GOT3 (cell line): ENCODE measurements at regions not wholly inside any gene's neighbourhood (a gene's known extent, or its start where the extent isn't known, plus 50 kb on each side); places are given as distances from the start of the nearest gene placed in this dataset.
"Not testable (repeated sequence)": the region's sequence is repeated elsewhere in the genome, so short reads cannot be mapped to it uniquely, and the experiment has no call there.

ENCODE experiments used
- DNase-seq: peaks from one replicate; lab custom pipeline; 2025; ENCODE audit warnings: mixed read lengths; lab: John Stamatoyannopoulos, UW

DNA sequence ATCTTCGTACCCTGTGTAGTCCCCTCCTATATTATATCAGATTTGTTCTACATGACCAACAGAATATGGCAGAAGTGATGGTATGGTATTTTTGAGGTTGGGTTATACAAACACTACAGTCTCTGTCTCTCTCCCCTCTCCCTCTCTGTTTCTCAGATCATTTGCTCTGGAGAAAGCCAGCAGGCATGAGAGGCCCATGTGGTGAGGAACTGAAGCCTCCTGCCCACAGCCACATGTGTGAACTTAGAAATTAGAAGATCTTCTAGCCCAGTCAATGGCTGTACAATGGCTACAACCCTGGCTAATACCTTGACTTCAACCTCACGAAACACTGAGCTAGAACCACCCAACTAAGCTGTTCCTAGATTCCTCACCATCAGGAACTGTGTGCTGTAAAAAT is 250.6 kb downstream of the SMAD2 start:
- DNase-seq = no peak

- DNase-seq = no peak
Observed at GRCh38 chr18:47677952-47678351, 252.5 kb downstream of the SMAD2 start.

- DNase-seq = no peak
Observed at GRCh38 chr18:47669815-47670214, 260.6 kb downstream of the SMAD2 start.

DNA sequence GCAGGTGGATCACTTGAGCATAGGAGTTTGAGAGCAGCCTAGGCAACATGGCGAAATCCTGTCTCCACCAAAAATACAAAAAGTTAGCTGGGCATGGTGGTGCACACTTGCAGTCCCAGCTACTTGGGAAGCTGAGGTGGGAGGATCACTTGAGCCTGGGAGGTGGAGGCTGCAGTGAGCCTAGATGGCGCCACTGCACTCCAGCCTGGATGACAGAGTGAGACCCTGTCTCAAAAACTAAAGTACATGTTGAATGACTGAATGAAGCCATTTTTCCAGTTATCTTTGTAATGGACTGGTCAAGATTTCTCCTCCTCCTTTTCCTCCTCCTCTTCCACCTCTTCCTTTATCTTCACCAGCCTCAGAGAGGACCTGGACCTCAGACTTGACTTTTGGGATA is 272.0 kb downstream of the SMAD2 start:
- DNase-seq = no peak

- no peak for DNase-seq
Observed at GRCh38 chr18:47654988-47655387, 275.5 kb downstream of the SMAD2 start.

DNA sequence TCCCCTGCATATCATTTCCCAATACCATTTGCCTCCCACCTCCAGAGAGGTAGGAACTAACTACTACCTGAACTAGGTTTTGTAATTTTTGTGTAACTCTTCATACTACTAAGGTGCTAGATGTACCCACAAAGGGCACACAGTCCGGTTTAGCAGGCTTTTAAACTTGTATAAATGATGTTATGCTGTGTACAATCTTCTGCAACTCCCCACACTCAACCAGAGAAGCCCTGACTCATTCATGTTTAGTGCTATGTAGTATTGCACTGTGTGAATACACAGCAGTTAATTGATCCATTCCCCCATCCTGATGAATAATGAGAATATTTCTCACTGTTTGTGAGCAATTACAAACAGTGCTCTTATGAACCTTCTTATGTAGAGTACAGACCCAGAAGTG is 285.6 kb downstream of the SMAD2 start:
- DNase-seq = no peak

GRCh38 chr18:47637551-47637950 is 292.9 kb downstream of the SMAD2 start:
- not testable (repeated sequence) for DNase-seq

- DNase-seq = no peak
Observed at GRCh38 chr18:47635416-47635815, 295.0 kb downstream of the SMAD2 start.

GRCh38 chr18:47632970-47633635 is 297.4 kb downstream of the SMAD2 start:
- no peak for DNase-seq

GRCh38 chr18:47628893-47629292 is 301.6 kb downstream of the SMAD2 start:
- no peak for DNase-seq

DNA sequence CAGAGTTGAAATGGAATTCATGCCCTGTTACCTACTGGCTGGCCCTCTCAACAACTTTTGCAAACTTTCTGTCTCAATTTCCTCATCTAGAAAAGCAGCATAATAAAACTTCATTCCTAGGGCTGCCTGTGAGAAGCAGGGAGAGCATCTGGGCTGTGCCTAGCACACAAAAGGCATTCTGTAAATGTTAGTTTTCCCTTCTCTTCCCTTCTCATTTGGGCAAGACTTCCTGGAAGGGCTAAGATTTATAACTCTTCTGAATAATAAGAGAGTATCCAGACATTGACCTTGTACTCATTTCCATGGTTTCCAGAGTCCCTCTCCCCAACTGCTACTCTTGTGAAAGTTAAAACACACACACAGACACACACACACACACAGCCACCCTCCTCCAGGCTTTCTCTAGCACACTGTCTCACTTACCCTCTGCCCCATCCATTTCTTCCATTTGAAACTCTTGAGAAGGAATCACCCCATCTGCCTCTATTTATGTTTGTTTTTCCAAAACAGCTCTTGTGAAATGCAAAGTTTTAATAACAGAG is 302.1 kb downstream of the SMAD2 start:
- DNase-seq = no peak

- DNase-seq = no peak
Observed at GRCh38 chr18:47627030-47627429, 303.4 kb downstream of the SMAD2 start.

DNA sequence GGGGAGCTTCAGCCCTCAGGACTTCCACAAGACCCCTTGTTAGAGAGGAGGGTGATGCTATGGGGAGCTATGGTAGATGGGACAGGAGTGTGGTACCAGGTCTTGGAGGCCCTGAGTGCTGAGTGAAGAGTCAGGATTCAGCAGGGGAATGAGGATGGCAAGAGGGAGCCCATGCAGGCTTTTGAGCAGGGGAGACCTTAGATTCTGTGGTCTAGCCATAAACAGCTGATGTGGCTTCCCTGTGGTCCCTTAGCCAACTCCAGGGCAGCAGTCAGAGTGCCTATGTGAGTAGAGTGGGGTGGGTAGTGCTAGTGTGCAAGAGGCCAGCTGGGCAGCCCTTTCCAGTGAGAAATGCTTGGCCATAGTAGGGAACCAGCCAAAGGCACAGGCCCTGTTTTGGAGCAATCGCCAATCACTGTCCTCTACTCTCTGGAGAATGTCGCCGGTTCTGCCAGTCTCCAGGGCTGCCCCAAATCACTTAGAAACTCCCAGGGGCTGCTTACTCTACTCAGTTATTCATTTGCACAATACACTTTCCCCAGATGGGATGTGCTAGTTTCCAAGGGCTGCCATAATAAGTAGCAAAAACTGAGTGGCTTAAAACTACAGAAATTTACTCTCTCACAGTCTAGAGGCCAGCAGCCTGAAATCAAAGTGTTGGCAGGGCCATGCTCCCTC is 310.5 kb downstream of the SMAD2 start:
- DNase-seq = no peak

DNA sequence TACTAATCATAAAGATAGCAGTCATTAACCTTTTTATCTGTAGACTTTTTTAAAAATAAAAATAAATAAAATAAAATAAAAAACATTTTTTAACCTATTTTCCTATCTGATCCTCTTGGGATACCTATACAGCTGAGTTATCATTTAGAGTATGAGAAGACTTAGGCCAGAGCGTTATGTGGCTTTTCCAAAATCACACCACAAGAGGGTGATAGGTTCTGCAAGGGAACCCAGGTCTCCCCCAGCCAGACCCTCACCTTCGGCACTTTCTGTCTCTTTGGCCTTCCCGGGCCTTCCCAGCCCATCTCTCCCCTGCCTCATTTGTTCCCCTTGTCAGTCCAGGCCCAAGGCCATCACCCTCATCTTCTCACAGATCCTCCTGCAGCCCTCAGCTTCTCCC is 311.7 kb downstream of the SMAD2 start:
- DNase-seq = no peak

DNA sequence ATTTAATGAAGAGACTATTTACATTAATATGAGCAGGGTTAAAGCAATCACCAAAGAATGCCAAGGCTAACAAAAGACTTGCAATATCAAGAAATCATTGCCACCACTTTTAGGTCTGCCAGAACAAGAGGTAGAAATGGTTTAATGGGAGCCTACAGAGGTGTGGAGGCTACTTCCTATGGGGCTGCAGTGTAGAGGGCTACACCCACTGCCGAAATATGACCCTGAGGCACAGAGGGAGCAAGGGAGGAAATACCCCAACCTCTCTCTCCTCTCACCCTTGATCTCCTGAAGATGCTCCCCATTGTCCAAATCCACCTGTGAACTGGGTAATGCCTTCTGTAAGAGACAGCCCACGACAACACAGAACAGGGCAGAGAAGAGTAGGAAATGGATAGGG is 315.4 kb downstream of the SMAD2 start:
- DNase-seq = no peak

DNA sequence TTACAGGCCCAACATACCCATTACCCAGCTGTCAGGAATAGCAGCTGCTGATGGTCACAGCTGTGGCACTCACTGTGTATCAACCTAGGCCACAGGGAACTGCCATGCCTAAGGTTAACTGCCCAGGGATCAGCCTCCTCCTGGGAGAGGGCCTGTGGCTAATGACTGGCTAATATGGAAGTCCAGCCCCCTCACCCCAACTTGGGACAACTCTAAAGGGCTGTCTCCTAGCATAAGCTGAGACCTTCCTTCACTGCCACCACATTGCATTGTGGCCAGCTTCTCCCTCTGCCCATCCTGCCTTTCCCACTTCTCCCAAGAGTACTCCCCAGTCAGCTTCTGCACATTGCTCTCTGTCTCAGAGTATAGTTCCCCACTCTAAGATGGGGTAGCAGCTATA is 316.5 kb downstream of the SMAD2 start:
- no peak for DNase-seq

DNA sequence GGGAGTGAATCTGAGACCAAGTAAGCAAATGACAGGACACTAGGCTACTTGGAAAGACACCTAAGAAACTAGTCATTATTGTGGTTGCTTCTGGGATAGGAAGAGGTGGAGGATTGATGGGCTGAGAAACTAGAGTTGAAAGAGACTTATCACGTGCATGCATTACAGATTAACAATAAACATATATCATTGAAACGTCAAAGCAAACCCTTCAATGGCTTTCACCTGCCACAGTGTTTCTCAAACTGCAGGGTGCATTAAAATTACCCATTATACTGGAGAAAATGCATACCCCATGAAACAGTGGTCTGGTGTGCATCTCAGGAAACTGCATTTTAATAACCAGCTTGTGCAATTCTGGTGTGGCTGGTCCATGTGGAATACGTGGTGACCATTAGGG is 318.8 kb downstream of the SMAD2 start:
- DNase-seq = no peak

DNA sequence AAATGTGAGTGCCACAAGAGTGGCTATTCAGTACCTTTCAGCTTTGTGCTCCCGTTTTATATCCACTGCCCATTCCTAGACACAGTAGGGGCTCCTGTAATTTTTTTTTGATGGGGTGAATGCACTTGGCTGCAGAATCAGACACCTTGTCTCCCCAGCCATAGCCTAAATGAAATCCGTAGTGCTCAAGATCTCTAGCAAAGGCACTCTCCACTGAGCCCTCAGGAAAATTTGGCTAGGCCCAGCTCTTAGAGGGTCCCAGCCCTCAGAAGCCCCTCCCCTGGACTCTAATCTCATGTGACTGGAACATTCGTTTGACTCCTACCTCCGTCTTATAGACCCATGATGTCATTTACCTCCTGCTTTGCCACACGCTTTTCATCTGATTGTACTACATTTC is 323.9 kb downstream of the SMAD2 start:
- DNase-seq = no peak

- no peak for DNase-seq
Observed at GRCh38 chr18:47605093-47605492, 325.4 kb downstream of the SMAD2 start.

DNA sequence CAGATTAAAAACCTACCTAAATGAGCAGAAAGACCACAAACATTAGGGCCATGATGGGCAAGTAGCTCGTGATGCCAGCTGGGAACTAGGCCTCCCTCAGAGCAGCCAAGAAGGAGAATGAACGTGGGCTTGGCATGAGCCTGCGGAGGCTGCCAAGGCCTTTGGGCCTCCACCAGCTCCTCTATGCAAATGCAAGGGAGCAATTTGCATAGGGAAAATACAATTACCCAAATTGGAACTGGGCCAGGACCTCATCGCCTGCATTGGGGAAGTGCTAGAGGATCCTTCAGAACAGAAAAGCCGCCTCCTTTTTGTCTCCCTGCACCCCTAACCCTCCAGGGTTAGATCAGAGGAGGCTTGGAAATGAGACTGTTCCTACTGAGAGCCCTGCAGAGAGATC is 326.4 kb downstream of the SMAD2 start:
- DNase-seq = no peak

- DNase-seq = no peak
Observed at GRCh38 chr18:47603158-47603557, 327.3 kb downstream of the SMAD2 start.

- no peak for DNase-seq
Observed at GRCh38 chr18:47602273-47602897, 328.1 kb downstream of the SMAD2 start.

DNA sequence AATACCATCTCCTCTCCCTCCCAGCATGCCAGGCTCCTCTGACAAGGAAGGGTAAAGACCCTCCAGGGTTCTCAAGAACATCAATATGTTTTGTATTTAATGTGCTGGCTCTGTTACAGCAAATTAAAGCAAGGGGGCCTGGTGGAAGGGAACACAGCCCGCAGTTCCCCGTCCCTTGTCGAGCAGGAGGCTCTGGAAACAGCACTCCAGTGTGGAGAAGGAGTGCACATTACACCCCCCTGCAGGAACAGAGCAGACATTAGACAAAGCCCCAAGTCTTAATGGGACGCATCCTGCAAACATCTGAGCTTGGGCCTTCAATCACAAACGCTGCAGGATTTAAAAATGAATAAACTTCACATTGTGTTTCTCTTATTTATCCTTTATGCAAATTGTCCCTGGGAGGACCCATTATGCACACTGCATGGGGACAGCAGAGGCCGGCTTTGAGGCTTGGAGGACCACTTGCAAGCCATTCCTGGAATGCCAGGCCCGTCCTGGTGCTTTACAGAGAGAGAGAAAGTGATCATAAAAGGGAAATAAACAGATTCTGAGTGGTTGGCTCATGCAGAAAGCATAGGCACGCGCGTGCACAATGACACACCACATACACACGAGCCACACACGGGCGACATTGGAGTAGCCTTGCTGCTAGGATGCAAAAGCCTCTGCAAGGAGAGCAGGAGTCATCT is 328.7 kb downstream of the SMAD2 start:
- no peak for DNase-seq
